HEK293 (cell line): ENCODE measurements at regions not wholly inside any gene's neighbourhood (a gene's known extent, or its start where the extent isn't known, plus 50 kb on each side); places are given as distances from the start of the nearest gene placed in this dataset.

ENCODE experiments used
- CTCF ChIA-PET: fragments of 350-600 bp; formaldehyde crosslinking; extraction: SDS; loops from one replicate; lab custom pipeline; 2021; ENCODE audit warnings: antibody characterized with exemption; lab: Yijun Ruan, JAX
- POLR2A ChIA-PET: fragments of 300-600 bp; formaldehyde crosslinking; extraction: SDS; loops from one replicate; lab custom pipeline; 2020; ENCODE audit warnings: antibody characterized with exemption, inconsistent platforms; lab: Yijun Ruan, JAX
- H3K27ac ChIP-seq: fragments of 200-500 bp; sonication (Bioruptor generic); 2 replicates; pipeline ENCODE4 v1.5.1; 2014; ENCODE audit warnings: low read depth, low read length, control low read depth, inconsistent platforms; ENCODE audit errors: extremely low read depth
- H3K36me3 ChIP-seq, 2 experiments: fragments of 200-500 bp in 1 of 2; sonication (Bioruptor generic) in 1 of 2; 1 replicate in 1 of 2; 2 replicates in 1 of 2; pipeline ENCODE4 v1.5.1; 2014 to 2017; ENCODE audit warnings: inconsistent platforms in 2 of 2, low read length in 2 of 2; ENCODE audit not compliant: control insufficient read depth in 2 of 2, insufficient read depth in 1 of 2
- H3K4me1 ChIP-seq: fragments of 200-500 bp; sonication (Bioruptor generic); 2 replicates; pipeline ENCODE4 v1.5.1; 2014; ENCODE audit warnings: mild to moderate bottlenecking, low read length, inconsistent platforms; ENCODE audit not compliant: control insufficient read depth, insufficient read depth
- H3K4me3 ChIP-seq: 2 replicates; pipeline ENCODE4 v1.5.1; 2011; ENCODE audit warnings: low read depth, mild to moderate bottlenecking, control low read depth, low read length, moderate library complexity
- H3K9me3 ChIP-seq: fragments of 200-500 bp; sonication (Bioruptor generic); 2 replicates; pipeline ENCODE4 v1.5.1; 2014; ENCODE audit warnings: low read depth, low read length, inconsistent platforms; ENCODE audit not compliant: control insufficient read depth, insufficient read depth
- EGR2 ChIP-seq: fragments of 450-650 bp; formaldehyde crosslinking; IDR thresholded peaks from 2 replicates; pipeline ENCODE4 v1.5.1; 2016; ENCODE audit warnings: low read depth, missing biosample characterization, missing genetic modification characterization
- MEIS1 ChIP-seq: sonication (generic); formaldehyde crosslinking; IDR thresholded peaks from 2 replicates; pipeline ENCODE4 v1.8.1; 2022; ENCODE audit warnings: missing genetic modification reagents, mild to moderate bottlenecking, borderline replicate concordance
- OVOL3 ChIP-seq: fragments of 450-650 bp; formaldehyde crosslinking; IDR thresholded peaks from 2 replicates; pipeline ENCODE4 v1.5.1; 2016; ENCODE audit warnings: missing biosample characterization, missing genetic modification characterization
- TCF7L2 ChIP-seq: IDR thresholded peaks from 2 replicates; pipeline ENCODE4 v1.6.1; 2011; ENCODE audit warnings: low read depth, mild to moderate bottlenecking, inconsistent platforms, low read length, moderate library complexity, borderline replicate concordance
- YY1 ChIP-seq: fragments of 450-650 bp; formaldehyde crosslinking; IDR thresholded peaks from 2 replicates; pipeline ENCODE4 v1.5.1; 2018; ENCODE audit warnings: missing biosample characterization, missing genetic modification characterization
- YY2 ChIP-seq: fragments of 450-650 bp; formaldehyde crosslinking; IDR thresholded peaks from 2 replicates; pipeline ENCODE4 v1.5.1; 2016; ENCODE audit warnings: missing biosample characterization, missing genetic modification characterization
- ZBTB8A ChIP-seq: fragments of 450-650 bp; formaldehyde crosslinking; IDR thresholded peaks from 2 replicates; pipeline ENCODE4 v1.5.1; 2016; ENCODE audit warnings: missing biosample characterization, missing genetic modification characterization
- ZFP69B ChIP-seq: fragments of 450-650 bp; formaldehyde crosslinking; IDR thresholded peaks from 2 replicates; pipeline ENCODE4 v1.5.1; 2016; ENCODE audit warnings: missing biosample characterization, missing genetic modification characterization
- ZNF274 ChIP-seq, 2 experiments: fragments of 200-500 bp in 1 of 2; fragments of 450-650 bp in 1 of 2; sonication (Bioruptor generic) in 1 of 2; formaldehyde crosslinking in 1 of 2; IDR thresholded peaks; 2 replicates each; pipeline versions ENCODE4 v1.5.1 to v1.6.1; 2014 to 2016; ENCODE audit warnings: borderline replicate concordance in 1 of 2, inconsistent platforms in 1 of 2, low read length in 1 of 2, missing biosample characterization in 1 of 2, missing genetic modification characterization in 1 of 2
- ZNF311 ChIP-seq: fragments of 450-650 bp; formaldehyde crosslinking; IDR thresholded peaks from 2 replicates; pipeline ENCODE4 v1.5.1; 2017; ENCODE audit warnings: missing biosample characterization, missing genetic modification characterization, borderline replicate concordance
- ZNF529 ChIP-seq: fragments of 450-650 bp; formaldehyde crosslinking; IDR thresholded peaks from 2 replicates; pipeline ENCODE4 v1.5.1; 2017; ENCODE audit warnings: missing genetic modification characterization, missing biosample characterization; ENCODE audit not compliant: insufficient replicate concordance
- ZNF610 ChIP-seq: fragments of 450-650 bp; formaldehyde crosslinking; IDR thresholded peaks from 2 replicates; pipeline ENCODE4 v1.5.1; 2016; ENCODE audit warnings: missing biosample characterization, missing genetic modification characterization, borderline replicate concordance
- ZNF747 ChIP-seq: fragments of 450-650 bp; formaldehyde crosslinking; IDR thresholded peaks from 2 replicates; pipeline ENCODE4 v1.5.1; 2016; ENCODE audit warnings: missing biosample characterization, missing genetic modification characterization
- TF ChIP-seq, protein P1 (sequence below): fragments of 450-650 bp; formaldehyde crosslinking; IDR thresholded peaks from 2 replicates; pipeline ENCODE4 v1.5.1; 2016; ENCODE audit warnings: missing biosample characterization, missing genetic modification characterization
- TF ChIP-seq, protein P2 (sequence below): fragments of 450-650 bp; formaldehyde crosslinking; optimal IDR thresholded peaks from 2 replicates; pipeline ENCODE3; 2016; ENCODE audit warnings: missing biosample characterization, mild to moderate bottlenecking, missing genetic modification characterization
- TF ChIP-seq, protein P3 (sequence below): fragments of 450-650 bp; formaldehyde crosslinking; IDR thresholded peaks from 2 replicates; pipeline ENCODE4 v1.5.1; 2016; ENCODE audit warnings: missing biosample characterization, missing genetic modification characterization
- TF ChIP-seq, protein P4 (sequence below): fragments of 450-650 bp; formaldehyde crosslinking; IDR thresholded peaks from 2 replicates; pipeline ENCODE4 v1.5.1; 2016; ENCODE audit warnings: missing biosample characterization, missing genetic modification characterization
- TF ChIP-seq, protein P5 (sequence below): fragments of 450-650 bp; formaldehyde crosslinking; IDR thresholded peaks from 2 replicates; pipeline ENCODE4 v1.5.1; 2016; ENCODE audit warnings: missing biosample characterization, missing genetic modification characterization
- TF ChIP-seq, protein P6 (sequence below): fragments of 450-650 bp; formaldehyde crosslinking; IDR thresholded peaks from 2 replicates; pipeline ENCODE4 v1.5.1; 2017; ENCODE audit warnings: missing biosample characterization, missing genetic modification characterization

DNA sequence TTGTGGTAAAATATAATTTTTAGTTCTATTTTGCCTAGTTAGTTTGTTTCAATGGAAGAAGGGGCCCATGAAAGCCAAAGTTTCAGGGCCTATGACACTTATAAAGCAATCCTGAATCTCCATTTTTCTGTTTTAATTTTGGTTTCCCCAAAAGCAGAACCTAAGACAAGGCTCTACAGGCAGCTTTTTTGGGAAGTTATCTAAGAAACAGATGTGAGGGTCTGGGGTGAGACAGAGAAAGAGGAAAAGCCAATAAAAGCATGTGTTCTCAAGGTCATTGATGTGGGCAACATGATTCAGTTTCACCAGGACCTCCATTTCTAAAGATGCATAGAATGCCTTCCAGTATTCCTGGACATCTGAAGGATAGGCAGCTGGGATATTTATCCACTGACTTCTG is 598.5 kb downstream of the PDCD6IP start (continued):
- TF ChIP-seq, protein P1, sequence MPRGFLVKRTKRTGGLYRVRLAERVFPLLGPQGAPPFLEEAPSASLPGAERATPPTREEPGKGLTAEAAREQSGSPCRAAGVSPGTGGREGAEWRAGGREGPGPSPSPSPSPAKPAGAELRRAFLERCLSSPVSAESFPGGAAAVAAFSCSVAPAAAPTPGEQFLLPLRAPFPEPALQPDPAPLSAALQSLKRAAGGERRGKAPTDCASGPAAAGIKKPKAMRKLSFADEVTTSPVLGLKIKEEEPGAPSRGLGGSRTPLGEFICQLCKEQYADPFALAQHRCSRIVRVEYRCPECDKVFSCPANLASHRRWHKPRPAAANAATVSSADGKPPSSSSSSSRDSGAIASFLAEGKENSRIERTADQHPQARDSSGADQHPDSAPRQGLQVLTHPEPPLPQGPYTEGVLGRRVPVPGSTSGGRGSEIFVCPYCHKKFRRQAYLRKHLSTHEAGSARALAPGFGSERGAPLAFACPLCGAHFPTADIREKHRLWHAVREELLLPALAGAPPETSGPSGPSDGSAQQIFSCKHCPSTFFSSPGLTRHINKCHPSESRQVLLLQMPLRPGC (tag by site-specific recombination), result no peak
- TF ChIP-seq MEIS1 (no peak), YY2 (tag by site-specific recombination) (no peak), ZNF747 (tag by site-specific recombination) (no peak), ZNF274 (IDR thresholded peaks at IDR 0.05; ENCODE audit: low read length) (no peak), ZNF274 (tag by site-specific recombination; IDR thresholded peaks at IDR 0.05; ENCODE audit: borderline replicate concordance) (no peak), TCF7L2 (no peak), ZNF311 (no peak), ZNF610 (tag by site-specific recombination) (no peak), ZNF529 (tag by site-specific recombination) (no peak), OVOL3 (tag by site-specific recombination) (no peak)
- TF ChIP-seq, protein P2, sequence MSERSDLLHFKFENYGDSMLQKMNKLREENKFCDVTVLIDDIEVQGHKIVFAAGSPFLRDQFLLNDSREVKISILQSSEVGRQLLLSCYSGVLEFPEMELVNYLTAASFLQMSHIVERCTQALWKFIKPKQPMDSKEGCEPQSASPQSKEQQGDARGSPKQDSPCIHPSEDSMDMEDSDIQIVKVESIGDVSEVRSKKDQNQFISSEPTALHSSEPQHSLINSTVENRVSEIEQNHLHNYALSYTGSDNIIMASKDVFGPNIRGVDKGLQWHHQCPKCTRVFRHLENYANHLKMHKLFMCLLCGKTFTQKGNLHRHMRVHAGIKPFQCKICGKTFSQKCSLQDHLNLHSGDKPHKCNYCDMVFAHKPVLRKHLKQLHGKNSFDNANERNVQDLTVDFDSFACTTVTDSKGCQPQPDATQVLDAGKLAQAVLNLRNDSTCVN, result no peak

DNA sequence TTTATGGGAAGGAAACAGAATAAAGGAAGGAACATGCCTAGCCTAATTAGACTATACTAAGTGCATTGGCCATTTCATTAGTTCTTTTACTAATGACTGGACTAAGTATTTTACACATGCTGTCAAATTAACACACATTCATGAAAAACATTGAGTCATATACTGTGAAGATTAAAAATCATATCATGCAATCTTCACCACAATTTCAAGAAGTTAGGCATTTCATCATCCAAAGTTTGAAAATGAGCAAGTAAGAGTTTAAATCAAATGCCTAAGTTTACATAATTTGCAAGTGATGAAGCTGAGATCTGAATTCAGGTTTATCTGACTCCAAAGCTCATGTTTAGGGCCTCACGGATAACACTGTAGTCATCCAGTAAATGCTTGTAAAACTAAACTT is 601.0 kb downstream of the PDCD6IP start:
- ChIA-PET CTCF (interaction anchor here (1.3 kb wide), 1 partner anchor 12 kb away, joined by 3 read pairs; no protein-coding TSS in a partner anchor), POLR2A (no interaction called here)

DNA sequence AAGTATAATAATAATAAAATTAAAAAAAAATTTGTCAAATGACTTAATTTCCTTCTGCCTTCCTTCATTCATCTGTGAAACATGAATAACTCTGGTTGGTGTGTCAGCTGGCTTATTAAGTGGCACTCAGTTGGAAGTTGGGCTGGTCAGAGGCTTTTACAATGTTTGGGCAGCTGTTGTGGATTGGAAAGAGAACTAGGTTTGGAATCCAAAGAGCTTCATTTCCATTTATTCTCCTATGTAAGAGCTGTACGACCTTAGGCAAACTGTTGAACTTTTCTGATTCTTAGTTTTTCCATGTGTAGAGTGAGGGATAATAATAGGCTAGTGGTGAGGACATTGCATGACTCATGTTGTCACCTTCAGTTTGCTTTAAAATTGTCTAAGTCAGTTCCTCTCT is 606.7 kb downstream of the PDCD6IP start:
- Histone ChIP-seq H3K27ac (no peak overlapping the region), H3K9me3 (no peaks in the 10 kb centered on the region), H3K4me1 (no peaks in the 10 kb centered on the region), H3K4me3 (no peak overlapping the region), H3K36me3 (no peaks in the 10 kb centered on the region)
- POLR2A ChIA-PET, result no interaction called here
- CTCF ChIA-PET, result no interaction called here
- TF ChIP-seq, protein P3, sequence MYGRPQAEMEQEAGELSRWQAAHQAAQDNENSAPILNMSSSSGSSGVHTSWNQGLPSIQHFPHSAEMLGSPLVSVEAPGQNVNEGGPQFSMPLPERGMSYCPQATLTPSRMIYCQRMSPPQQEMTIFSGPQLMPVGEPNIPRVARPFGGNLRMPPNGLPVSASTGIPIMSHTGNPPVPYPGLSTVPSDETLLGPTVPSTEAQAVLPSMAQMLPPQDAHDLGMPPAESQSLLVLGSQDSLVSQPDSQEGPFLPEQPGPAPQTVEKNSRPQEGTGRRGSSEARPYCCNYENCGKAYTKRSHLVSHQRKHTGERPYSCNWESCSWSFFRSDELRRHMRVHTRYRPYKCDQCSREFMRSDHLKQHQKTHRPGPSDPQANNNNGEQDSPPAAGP (tag by site-specific recombination), result no peak
- TF ChIP-seq, protein P4, sequence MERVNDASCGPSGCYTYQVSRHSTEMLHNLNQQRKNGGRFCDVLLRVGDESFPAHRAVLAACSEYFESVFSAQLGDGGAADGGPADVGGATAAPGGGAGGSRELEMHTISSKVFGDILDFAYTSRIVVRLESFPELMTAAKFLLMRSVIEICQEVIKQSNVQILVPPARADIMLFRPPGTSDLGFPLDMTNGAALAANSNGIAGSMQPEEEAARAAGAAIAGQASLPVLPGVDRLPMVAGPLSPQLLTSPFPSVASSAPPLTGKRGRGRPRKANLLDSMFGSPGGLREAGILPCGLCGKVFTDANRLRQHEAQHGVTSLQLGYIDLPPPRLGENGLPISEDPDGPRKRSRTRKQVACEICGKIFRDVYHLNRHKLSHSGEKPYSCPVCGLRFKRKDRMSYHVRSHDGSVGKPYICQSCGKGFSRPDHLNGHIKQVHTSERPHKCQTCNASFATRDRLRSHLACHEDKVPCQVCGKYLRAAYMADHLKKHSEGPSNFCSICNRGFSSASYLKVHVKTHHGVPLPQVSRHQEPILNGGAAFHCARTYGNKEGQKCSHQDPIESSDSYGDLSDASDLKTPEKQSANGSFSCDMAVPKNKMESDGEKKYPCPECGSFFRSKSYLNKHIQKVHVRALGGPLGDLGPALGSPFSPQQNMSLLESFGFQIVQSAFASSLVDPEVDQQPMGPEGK (tag by site-specific recombination), result no peak

More for the DNA sequence above, 601.0 kb downstream of the PDCD6IP start:
- Histone ChIP-seq H3K27ac (no peak overlapping the region), H3K9me3 (no peaks in the 10 kb centered on the region), H3K4me3 (no peak overlapping the region), H3K36me3 (no peaks in the 10 kb centered on the region), H3K4me1 (no peaks in the 10 kb centered on the region)
- TF ChIP-seq ZBTB8A (tag by site-specific recombination) (no peak), YY1 (tag by site-specific recombination) (no peak), ZFP69B (tag by site-specific recombination) (no peak), EGR2 (tag by site-specific recombination) (no peak)
- TF ChIP-seq, protein P5, sequence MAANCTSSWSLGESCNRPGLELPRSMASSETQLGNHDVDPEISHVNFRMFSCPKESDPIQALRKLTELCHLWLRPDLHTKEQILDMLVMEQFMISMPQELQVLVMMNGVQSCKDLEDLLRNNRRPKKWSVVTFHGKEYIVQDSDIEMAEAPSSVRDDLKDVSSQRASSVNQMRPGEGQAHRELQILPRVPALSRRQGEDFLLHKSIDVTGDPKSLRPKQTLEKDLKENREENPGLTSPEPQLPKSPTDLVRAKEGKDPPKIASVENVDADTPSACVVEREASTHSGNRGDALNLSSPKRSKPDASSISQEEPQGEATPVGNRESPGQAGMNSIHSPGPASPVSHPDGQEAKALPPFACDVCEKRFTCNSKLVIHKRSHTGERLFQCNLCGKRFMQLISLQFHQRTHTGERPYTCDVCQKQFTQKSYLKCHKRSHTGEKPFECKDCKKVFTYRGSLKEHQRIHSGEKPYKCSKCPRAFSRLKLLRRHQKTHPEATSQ, result no peak
- TF ChIP-seq, protein P6, sequence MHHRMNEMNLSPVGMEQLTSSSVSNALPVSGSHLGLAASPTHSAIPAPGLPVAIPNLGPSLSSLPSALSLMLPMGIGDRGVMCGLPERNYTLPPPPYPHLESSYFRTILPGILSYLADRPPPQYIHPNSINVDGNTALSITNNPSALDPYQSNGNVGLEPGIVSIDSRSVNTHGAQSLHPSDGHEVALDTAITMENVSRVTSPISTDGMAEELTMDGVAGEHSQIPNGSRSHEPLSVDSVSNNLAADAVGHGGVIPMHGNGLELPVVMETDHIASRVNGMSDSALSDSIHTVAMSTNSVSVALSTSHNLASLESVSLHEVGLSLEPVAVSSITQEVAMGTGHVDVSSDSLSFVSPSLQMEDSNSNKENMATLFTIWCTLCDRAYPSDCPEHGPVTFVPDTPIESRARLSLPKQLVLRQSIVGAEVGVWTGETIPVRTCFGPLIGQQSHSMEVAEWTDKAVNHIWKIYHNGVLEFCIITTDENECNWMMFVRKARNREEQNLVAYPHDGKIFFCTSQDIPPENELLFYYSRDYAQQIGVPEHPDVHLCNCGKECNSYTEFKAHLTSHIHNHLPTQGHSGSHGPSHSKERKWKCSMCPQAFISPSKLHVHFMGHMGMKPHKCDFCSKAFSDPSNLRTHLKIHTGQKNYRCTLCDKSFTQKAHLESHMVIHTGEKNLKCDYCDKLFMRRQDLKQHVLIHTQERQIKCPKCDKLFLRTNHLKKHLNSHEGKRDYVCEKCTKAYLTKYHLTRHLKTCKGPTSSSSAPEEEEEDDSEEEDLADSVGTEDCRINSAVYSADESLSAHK (tag by site-specific recombination), result no peak
